Activated CD4-positive, alpha-beta T cell treated with anti-CD3 and anti-CD28 coated beads, Interleukin-2, amount 50 U/mL, for 48 hours (primary cell): ENCODE measurements at regions not wholly inside any gene's neighbourhood (a gene's known extent, or its start where the extent isn't known, plus 50 kb on each side); places are given as distances from the start of the nearest gene placed in this dataset.

ENCODE experiments used
- DNase-seq, 2 experiments: peaks; one replicate each; pipeline ENCODE4 v3.0.0-alpha.2; 2020

GRCh38 chr6:40054602-40055001, 120.3 kb upstream of the MOCS1 start:
- DNase-seq: no peak

- DNase-seq: no peak
These were observed 119.9 kb upstream of the MOCS1 start for GRCh38 chr6:40054186-40054585.

- no peak for DNase-seq
These were observed 114.9 kb upstream of the MOCS1 start for GRCh38 chr6:40049128-40049527.

- DNase-seq: no peak
These were observed 109.9 kb upstream of the MOCS1 start for GRCh38 chr6:40044196-40044595.

- DNase-seq: no peak
These were observed 108.0 kb upstream of the MOCS1 start for GRCh38 chr6:40042232-40042631.

- no peak for DNase-seq
These were observed 104.8 kb upstream of the MOCS1 start for GRCh38 chr6:40039042-40039441.

GRCh38 chr6:40038626-40039025, 104.4 kb upstream of the MOCS1 start:
- DNase-seq: no peak

GRCh38 chr6:40037271-40037670, 103.0 kb upstream of the MOCS1 start:
- no peak for DNase-seq

GRCh38 chr6:40036186-40036585, 101.9 kb upstream of the MOCS1 start:
- DNase-seq: no peak

GRCh38 chr6:40028449-40028848, 94.2 kb upstream of the MOCS1 start:
- no peak for DNase-seq

- no peak for DNase-seq
These were observed 88.6 kb upstream of the MOCS1 start for GRCh38 chr6:40022867-40023266.

GRCh38 chr6:40020166-40020565, 85.9 kb upstream of the MOCS1 start:
- DNase-seq: no peak

GRCh38 chr6:40015530-40015929, 81.3 kb upstream of the MOCS1 start:
- DNase-seq: no peak

- DNase-seq: no peak
These were observed 77.6 kb upstream of the MOCS1 start for GRCh38 chr6:40011844-40012243.

- no peak for DNase-seq
These were observed 66.8 kb upstream of the MOCS1 start for GRCh38 chr6:40000964-40001515.

- no peak for DNase-seq
These were observed 65.0 kb upstream of the MOCS1 start for GRCh38 chr6:39999006-39999867.

- DNase-seq: no peak
These were observed 63.9 kb upstream of the MOCS1 start for GRCh38 chr6:39998126-39998525.

- DNase-seq: no peak
These were observed 62.9 kb upstream of the MOCS1 start for GRCh38 chr6:39997101-39997635.

- no peak for DNase-seq
These were observed 61.4 kb upstream of the MOCS1 start for GRCh38 chr6:39995633-39996032.

GRCh38 chr6:39992861-39993622, 58.8 kb upstream of the MOCS1 start:
- no peak for DNase-seq
